Endothelial cell of umbilical vein (primary cell): ENCODE measurements at regions not wholly inside any gene's neighbourhood (a gene's known extent, or its start where the extent isn't known, plus 50 kb on each side); places are given as distances from the start of the nearest gene placed in this dataset.

ENCODE experiments used
- BruUV-seq: library from RNA; stranded (reverse); fragments of 400-500 nt; replicated peaks from 2 replicates; lab custom pipeline; 2021; lab: Mats Ljungman, UMichigan
- CTCF ChIA-PET: fragments of 300-600, 350-600 bp; sonication (Branson Sonifier 250); formaldehyde crosslinking; loops from one replicate; lab custom pipeline; 2021; ENCODE audit warnings: antibody characterized with exemption, inconsistent platforms; lab: Charles Lee
- POLR2A ChIA-PET: fragments of 300-600, 350-600 bp; sonication (Branson Sonifier 250); formaldehyde crosslinking; loops from one replicate; lab custom pipeline; 2021; ENCODE audit warnings: antibody characterized with exemption, inconsistent platforms; lab: Charles Lee
- DNase-seq: peaks from one replicate; pipeline ENCODE4 v3.0.0-alpha.2; 2011; ENCODE audit warnings: low read depth, low spot score
- FAIRE-seq: peaks from 2 replicates; lab custom pipeline; 2011; peaks lifted over from hg19 to GRCh38; lab: Jason Lieb, UNC
- H2AFZ ChIP-seq: 2 replicates; pipeline ENCODE4 v1.6.0; 2012; ENCODE audit warnings: low read depth, low read length, control low read depth, inconsistent platforms
- H3K27ac ChIP-seq: 2 replicates; pipeline ENCODE4 v1.5.1; 2011; ENCODE audit warnings: low read depth, mild to moderate bottlenecking, control low read depth, low read length, moderate library complexity; ENCODE audit not compliant: insufficient read depth
- H3K27me3 ChIP-seq, 2 experiments: 2 replicates each; pipeline versions ENCODE4 v1.6.0 to v1.6.1; 2011; ENCODE audit warnings: low read length in 2 of 2, mixed read lengths in 1 of 2; ENCODE audit not compliant: control insufficient read depth in 2 of 2, insufficient read depth in 2 of 2
- H3K36me3 ChIP-seq, 2 experiments: 2 replicates in 1 of 2; 3 replicates in 1 of 2; pipeline ENCODE4 v1.5.1; 2011; ENCODE audit warnings: low read length in 2 of 2, mild to moderate bottlenecking in 1 of 2, moderate library complexity in 1 of 2; ENCODE audit not compliant: control insufficient read depth in 2 of 2, insufficient read depth in 2 of 2; ENCODE audit errors: extremely low read depth in 1 of 2
- H3K4me1 ChIP-seq: 3 replicates; pipeline ENCODE4 v1.5.1; 2011; ENCODE audit warnings: mild to moderate bottlenecking, low read length; ENCODE audit not compliant: control insufficient read depth, insufficient read depth; ENCODE audit errors: extremely low read depth
- H3K4me2 ChIP-seq: 2 replicates; pipeline ENCODE4 v1.6.1; 2011; ENCODE audit warnings: low read length, control low read depth, mixed read lengths; ENCODE audit not compliant: insufficient read depth
- H3K4me3 ChIP-seq, 3 experiments: fragments of 200-600 bp in 1 of 3; sonication (generic), shearing (Covaris generic) in 1 of 3; replicated peaks in 1 of 3; 2 replicates each; pipeline ENCODE4 v1.5.1; 2011 to 2016; ENCODE audit warnings: control low read depth in 3 of 3, low read length in 3 of 3, mild to moderate bottlenecking in 2 of 3, inconsistent platforms in 1 of 3, low read depth in 1 of 3, moderate library complexity in 1 of 3; ENCODE audit not compliant: insufficient read depth in 1 of 3
- H3K79me2 ChIP-seq: 2 replicates; pipeline ENCODE4 v1.6.0; 2012; ENCODE audit warnings: low read length, inconsistent platforms; ENCODE audit not compliant: control insufficient read depth, insufficient read depth
- H3K9ac ChIP-seq: replicated peaks from 2 replicates; pipeline ENCODE3; 2011; ENCODE audit warnings: low read length, control low read depth; ENCODE audit not compliant: insufficient read depth; ENCODE audit errors: extremely low read depth
- H3K9me1 ChIP-seq: replicated peaks from 3 replicates; pipeline ENCODE4 v1.6.0; 2011; ENCODE audit warnings: mild to moderate bottlenecking, low read length; ENCODE audit not compliant: control insufficient read depth, insufficient read depth; ENCODE audit errors: extremely low read depth
- H3K9me3 ChIP-seq: replicated peaks from 2 replicates; pipeline ENCODE4 v1.5.1; 2012; ENCODE audit warnings: low read length, inconsistent platforms; ENCODE audit not compliant: control insufficient read depth, insufficient read depth
- H4K20me1 ChIP-seq: replicated peaks from 2 replicates; pipeline ENCODE3; 2011; ENCODE audit warnings: mild to moderate bottlenecking, low read length; ENCODE audit not compliant: control insufficient read depth, insufficient read depth; ENCODE audit errors: extremely low read depth
- CTCF ChIP-seq, 2 donors: IDR thresholded peaks; 1 replicate in 1 of 2; 2 replicates in 1 of 2; pipeline ENCODE4 v1.5.1; 2011; ENCODE audit warnings: low read length in 2 of 2, mild to moderate bottlenecking in 2 of 2, moderate library complexity in 2 of 2, control low read depth in 1 of 2, inconsistent platforms in 1 of 2, low read depth in 1 of 2; ENCODE audit not compliant: insufficient read depth in 1 of 2; ENCODE audit errors: extremely low read depth in 1 of 2
- EZH2 ChIP-seq: IDR thresholded peaks from 2 replicates; pipeline ENCODE4 v1.6.1; 2012; ENCODE audit warnings: borderline replicate concordance, low read depth, mild to moderate bottlenecking, moderate library complexity, low read length, inconsistent platforms; ENCODE audit not compliant: severe bottlenecking
- FOS ChIP-seq: IDR thresholded peaks from 2 replicates; pipeline ENCODE4 v1.6.1; 2011; ENCODE audit warnings: mild to moderate bottlenecking, low read length, moderate library complexity, borderline replicate concordance; ENCODE audit not compliant: insufficient read depth
- GATA2 ChIP-seq: IDR thresholded peaks from 2 replicates; pipeline ENCODE4 v1.7.0; 2011; ENCODE audit warnings: low read depth, mild to moderate bottlenecking, moderate library complexity, mixed read lengths, low read length; ENCODE audit not compliant: insufficient read length, insufficient read depth
- JUN ChIP-seq: IDR thresholded peaks from 2 replicates; pipeline ENCODE4 v1.6.1; 2011; ENCODE audit warnings: borderline replicate concordance, low read depth; ENCODE audit not compliant: insufficient read length, insufficient read depth
- MAX ChIP-seq: IDR thresholded peaks from 2 replicates; pipeline ENCODE4 v1.6.1; 2011; ENCODE audit not compliant: insufficient read depth, insufficient read length
- MYC ChIP-seq: IDR thresholded peaks from one replicate; pipeline ENCODE4 v1.6.1; 2011; ENCODE audit warnings: mild to moderate bottlenecking, low read depth, low read length
- POLR2A ChIP-seq: IDR thresholded peaks from 2 replicates; pipeline ENCODE4 v1.6.1; 2012; ENCODE audit warnings: low read depth, mild to moderate bottlenecking, control low read depth, low read length
- POLR2AphosphoS5 ChIP-seq: IDR thresholded peaks from 2 replicates; pipeline ENCODE4 v1.6.1; 2012; ENCODE audit warnings: low read depth, mild to moderate bottlenecking, control low read depth, low read length, moderate library complexity; ENCODE audit not compliant: insufficient read depth
- dilution Hi-C: fragments of 300-500 bp; cut with MboI; formaldehyde crosslinking; loops from one replicate; pipeline ENCODE4 v1.15.0; 2019; ENCODE audit warnings: low sequenced_read_pairs; ENCODE audit not compliant: extremely low pct_ligation_motif_present
- intact Hi-C: fragments of 100-400 bp; cut with micrococcal nuclease; formaldehyde crosslinking; loops from one replicate; pipeline ENCODE4 v1.10.0; 2022

- intact Hi-C loops (no loop called here), dilution Hi-C loops (no loop called here)
- no TSS peak for BruUV-seq
- Histone ChIP-seq H2AFZ (no peak overlapping the region), H3K4me3 (no peak overlapping the region), H3K4me1 (no peaks in the 10 kb centered on the region), H4K20me1 (no peaks in the 10 kb centered on the region), H3K27me3 (peaks cover 5 to 23% of the 10 kb centered on the region in 2 experiments), H3K4me2 (no peak overlapping the region), H3K9me1 (no peaks in the 10 kb centered on the region), H3K9me3 (no peaks in the 10 kb centered on the region), H3K79me2 (no peaks in the 10 kb centered on the region), H3K36me3 (no peaks in the 10 kb centered on the region), H3K9ac (no peak overlapping the region), H3K27ac (no peak overlapping the region)
- POLR2A ChIA-PET, result no interaction called here
- FAIRE-seq (no peak), DNase-seq (no peak)
- TF ChIP-seq MYC, result no peak
- TF ChIP-seq CTCF (IDR thresholded peaks at IDR 0.05; ENCODE audit: extremely low read depth in 1 of 2, insufficient read depth in 1 of 2, low read depth in 1 of 2, low read length in 2 of 2), result no peak
- TF ChIP-seq EZH2, result no peak
- no peak for TF ChIP-seq POLR2A
- TF ChIP-seq MAX, result no peak
- TF ChIP-seq GATA2, result no peak
- no peak for TF ChIP-seq FOS
- no peak for TF ChIP-seq JUN
- TF ChIP-seq POLR2AphosphoS5, result no peak
- CTCF ChIA-PET, result interaction anchor here (1.9 kb wide), 1 partner anchor 10 kb away, joined by 6 read pairs; no protein-coding TSS in a partner anchor
Observed at GRCh38 chr1:113291777-113292602, 98.3 kb upstream of the MAGI3 start.
